Prostate gland (tissue), 2 donors: ENCODE measurements at regions not wholly inside any gene's neighbourhood (a gene's known extent, or its start where the extent isn't known, plus 50 kb on each side); places are given as distances from the start of the nearest gene placed in this dataset.

Experiments used
- DNase-seq: peaks from one replicate; pipeline ENCODE4 v3.0.0-alpha.2; 2019; ENCODE audit warnings: low spot score
- H3K27ac ChIP-seq, 2 donors: fragments of 200-600 bp; sonication (generic); 2 replicates each; pipeline ENCODE4 v1.5.1; 2017 to 2019
- H3K27me3 ChIP-seq: fragments of 200-600 bp; sonication (generic); replicated peaks from 2 replicates; pipeline ENCODE4 v1.5.1; 2019; ENCODE audit not compliant: insufficient read depth
- H3K36me3 ChIP-seq, 2 donors: fragments of 200-600 bp; sonication (generic); 1 replicate in 1 of 2; 2 replicates in 1 of 2; pipeline versions ENCODE4 v1.5.1 to v1.8.1; 2017 to 2019
- H3K4me1 ChIP-seq: fragments of 200-600 bp; sonication (generic); replicated peaks from 2 replicates; pipeline ENCODE4 v1.5.1; 2019
- H3K4me3 ChIP-seq, 2 donors: fragments of 200-600 bp; sonication (generic); 2 replicates each; pipeline ENCODE4 v1.5.1; 2017 to 2019
- H3K9me3 ChIP-seq: fragments of 200-600 bp; sonication (generic); 2 replicates; pipeline ENCODE4 v1.5.1; 2017
- CTCF ChIP-seq, 4 experiments: fragments of 200-600 bp in 2 of 4; fragments of 450-650 bp in 2 of 4; sonication (generic) in 2 of 4; IDR thresholded peaks; 1 replicate in 3 of 4; 2 replicates in 1 of 4; pipeline ENCODE4 v1.5.1; 2016 to 2019; ENCODE audit warnings: antibody characterized with exemption in 4 of 4, mild to moderate bottlenecking in 2 of 4, moderate library complexity in 2 of 4
- POLR2A ChIP-seq: fragments of 450-650 bp; IDR thresholded peaks from one replicate; pipeline ENCODE4 v1.6.1; 2016; ENCODE audit warnings: antibody characterized with exemption, mild to moderate bottlenecking
- POLR2AphosphoS5 ChIP-seq: sonication (generic); formaldehyde crosslinking; IDR thresholded peaks from one replicate; pipeline ENCODE4 v1.6.1; 2017; ENCODE audit warnings: antibody characterized with exemption
- WGBS: methylation state at CpG from one replicate; pipeline ENCODE4 v1.1.5; 2018; 5-methylcytosine and 5-hydroxymethylcytosine counted together
- intact Hi-C: fragments of 100-400 bp; cut with DNase I; formaldehyde crosslinking; loops from one replicate; pipeline ENCODE4 v1.14.2; 2022

- WGBS, result 84% methylated on average over 6 of the region's 6 CpGs
- intact Hi-C loops, result no loop called here
- H3K27ac ChIP-seq, result no peak overlapping the region
- no peaks in the 10 kb centered on the region for H3K36me3 ChIP-seq
- TF ChIP-seq CTCF (IDR thresholded peaks at IDR 0.05) (no peak), POLR2AphosphoS5 (no peak), POLR2A (no peak)
- no peaks in the 10 kb centered on the region for H3K9me3 ChIP-seq
- no peaks in the 10 kb centered on the region for H3K27me3 ChIP-seq
- no peaks in the 10 kb centered on the region for H3K4me1 ChIP-seq
- no peak for DNase-seq
- H3K4me3 ChIP-seq, result no peak overlapping the region
These were observed 499.3 kb upstream of the SMIM21 start for GRCh38 chr18:75926811-75927210.

GRCh38 chr18:75923169-75923568 lies 495.7 kb upstream of the SMIM21 start:
- no peaks in the 10 kb centered on the region for H3K9me3 ChIP-seq
- H3K27ac ChIP-seq, result no peak overlapping the region
- H3K4me3 ChIP-seq, result no peak overlapping the region
- H3K36me3 ChIP-seq, result no peaks in the 10 kb centered on the region
- no peaks in the 10 kb centered on the region for H3K27me3 ChIP-seq
- 5% methylated on average over 4 of the region's 4 CpGs for WGBS
- H3K4me1 ChIP-seq, result no peaks in the 10 kb centered on the region
- DNase-seq, result peak; percentile 87
- intact Hi-C loops, result no loop called here
- TF ChIP-seq POLR2A (no peak), POLR2AphosphoS5 (peak; percentile 87), CTCF (IDR thresholded peaks at IDR 0.05) (no peak)

- WGBS, result 37% methylated on average over 18 of the region's 18 CpGs
- peak overlapping the region; percentile 30 to 35 for H3K4me3 ChIP-seq
- no peak for DNase-seq
- no peaks in the 10 kb centered on the region for H3K4me1 ChIP-seq
- intact Hi-C loops, result no loop called here
- H3K27me3 ChIP-seq, result no peaks in the 10 kb centered on the region
- no peaks in the 10 kb centered on the region for H3K9me3 ChIP-seq
- no peak for TF ChIP-seq CTCF (IDR thresholded peaks at IDR 0.05)
- no peaks in the 10 kb centered on the region for H3K36me3 ChIP-seq
- H3K27ac ChIP-seq, result no peak overlapping the region
These were observed 489.1 kb upstream of the SMIM21 start for GRCh38 chr18:75916624-75916982.

GRCh38 chr18:75915941-75916623 lies 488.6 kb upstream of the SMIM21 start:
- DNase-seq, result no peak
- Histone ChIP-seq H3K27me3 (no peaks in the 10 kb centered on the region), H3K36me3 (no peaks in the 10 kb centered on the region), H3K4me3 (peak overlapping the region; percentile 30 to 35), H3K4me1 (no peaks in the 10 kb centered on the region), H3K9me3 (no peaks in the 10 kb centered on the region), H3K27ac (no peak overlapping the region)
- TF ChIP-seq POLR2A (no peak), CTCF (IDR thresholded peaks at IDR 0.05) (no peak), POLR2AphosphoS5 (no peak)
- intact Hi-C loops, result no loop called here
- 4% methylated on average over 45 of the region's 77 CpGs for WGBS

GRCh38 chr18:75912829-75913228 lies 485.3 kb upstream of the SMIM21 start:
- no peak overlapping the region for H3K4me3 ChIP-seq
- no peak for DNase-seq
- no peaks in the 10 kb centered on the region for H3K27me3 ChIP-seq
- TF ChIP-seq POLR2AphosphoS5, result no peak
- no peak for TF ChIP-seq POLR2A
- TF ChIP-seq CTCF (IDR thresholded peaks at IDR 0.05), result no peak
- H3K9me3 ChIP-seq, result no peaks in the 10 kb centered on the region
- no peak overlapping the region for H3K27ac ChIP-seq
- 45% methylated on average over 2 of the region's 2 CpGs for WGBS
- H3K4me1 ChIP-seq, result no peaks in the 10 kb centered on the region
- intact Hi-C loops, result no loop called here
- no peaks in the 10 kb centered on the region for H3K36me3 ChIP-seq
